ENCODE measurements at regions not wholly inside any gene's neighbourhood (a gene's known extent, or its start where the extent isn't known, plus 50 kb on each side); places are given as distances from the start of the nearest gene placed in this dataset.

GRCh38 chr2:7887441-7887840 is 794.4 kb upstream of the ID2 start:
- no peak for ATAC-seq
- Histone ChIP-seq H3K9ac (ENCODE audit: insufficient read depth in 1 of 2, low read depth in 2 of 2, low read length in 2 of 2) (no peak overlapping the region), H3K4me2 (ENCODE audit: insufficient read depth, low read length) (no peak overlapping the region), H3K27ac (ENCODE audit: extremely low read depth, low read depth, low read length) (no peak overlapping the region), H3K36me3 (ENCODE audit: control insufficient read depth, insufficient read depth, low read length) (no peaks in the 10 kb centered on the region), H3K9me3 (replicated peaks; ENCODE audit: control insufficient read depth, insufficient read depth, low read depth, low read length) (no peaks in the 10 kb centered on the region), H4K20me1 (replicated peaks; ENCODE audit: control insufficient read depth, insufficient read depth, low read length) (no peaks in the 10 kb centered on the region), H3K79me2 (ENCODE audit: control insufficient read depth, insufficient read depth, low read length) (no peaks in the 10 kb centered on the region), H2AFZ (ENCODE audit: low read depth, low read length) (no peak overlapping the region), H3K9me1 (ENCODE audit: control insufficient read depth, insufficient read depth, low read length) (no peaks in the 10 kb centered on the region), H3K27me3 (ENCODE audit: control insufficient read depth in 2 of 2, insufficient read depth in 2 of 2, low read length in 2 of 2) (peaks cover 0 to 3% of the 10 kb centered on the region in 2 experiments; a peak in 1 of 5 replicates), H3K4me1 (replicated peaks in 1 of 2; ENCODE audit: control insufficient read depth in 2 of 2, insufficient read depth in 2 of 2, low read length in 2 of 2) (no peaks in the 10 kb centered on the region), H3K4me3 (no peak overlapping the region)
- CTCF ChIA-PET (ENCODE audit: low intra/inter-chr PET ratio), result no interaction called here
- no TSS peak for BruUV-seq (replicated peaks)
- TF ChIP-seq SRSF9 (IDR thresholded peaks at IDR 0.05; ENCODE audit: borderline replicate concordance, low read depth, low read length) (no peak), ZNF644 (tag; IDR thresholded peaks at IDR 0.05; ENCODE audit: low read depth) (no peak), ZNF12 (CRISPR knock-in tag; IDR thresholded peaks at IDR 0.05) (no peak), FOXO4 (CRISPR knock-in tag; IDR thresholded peaks at IDR 0.05) (no peak)
- WGBS (ENCODE audit: insufficient coverage, low coverage, missing lambda C conversion rate), result 1% methylated on average over 7 of the region's 7 CpGs
- intact Hi-C loops (cut with micrococcal nuclease), result no loop called here
- POLR2A ChIA-PET, result no interaction called here
- in situ Hi-C loops (cut with MboI), result no loop called here
- FAIRE-seq, result no peak
- no peak for DNase-seq (ENCODE audit: extremely low read depth in 1 of 4, low spot score in 3 of 4)

- no peaks in the 10 kb centered on the region for H3K4me1 ChIP-seq (replicated peaks in 1 of 2; ENCODE audit: control insufficient read depth in 2 of 2, insufficient read depth in 2 of 2, low read length in 2 of 2)
- H3K9ac ChIP-seq (ENCODE audit: insufficient read depth in 1 of 2, low read depth in 2 of 2, low read length in 2 of 2), result no peak overlapping the region
- H3K27ac ChIP-seq (ENCODE audit: extremely low read depth, low read depth, low read length), result no peak overlapping the region
- WGBS (ENCODE audit: insufficient coverage, low coverage, missing lambda C conversion rate), result 0% methylated on average over 4 of the region's 4 CpGs
- no peaks in the 10 kb centered on the region for H3K9me3 ChIP-seq (replicated peaks; ENCODE audit: control insufficient read depth, insufficient read depth, low read depth, low read length)
- ChIA-PET CTCF (ENCODE audit: low intra/inter-chr PET ratio) (no interaction called here), POLR2A (no interaction called here)
- in situ Hi-C loops (cut with MboI), result no loop called here
- no peaks in the 10 kb centered on the region for H3K36me3 ChIP-seq (ENCODE audit: control insufficient read depth, insufficient read depth, low read length)
- no peak overlapping the region for H3K4me2 ChIP-seq (ENCODE audit: insufficient read depth, low read length)
- no peak for ATAC-seq
- H2AFZ ChIP-seq (ENCODE audit: low read depth, low read length), result no peak overlapping the region
- intact Hi-C loops (cut with micrococcal nuclease), result no loop called here
- no peaks in the 10 kb centered on the region for H3K79me2 ChIP-seq (ENCODE audit: control insufficient read depth, insufficient read depth, low read length)
- H3K4me3 ChIP-seq, result no peak overlapping the region
- H3K27me3 ChIP-seq (ENCODE audit: control insufficient read depth in 2 of 2, insufficient read depth in 2 of 2, low read length in 2 of 2), result peaks cover 0 to 3% of the 10 kb centered on the region in 2 experiments; a peak in 1 of 5 replicates
- TF ChIP-seq CEBPG (CRISPR knock-in tag; IDR thresholded peaks at IDR 0.05) (no peak), CEBPG (tag; conservative IDR thresholded peaks at IDR 0.05 in 1 of 2, IDR thresholded peaks at IDR 0.05 in 1 of 2) (0 out of 4 replicates have a peak, but pooled peaks of 1 of the 2 experiments have one; percentile 13), MCM3 (IDR thresholded peaks at IDR 0.05) (no peak)
- H4K20me1 ChIP-seq (replicated peaks; ENCODE audit: control insufficient read depth, insufficient read depth, low read length), result no peaks in the 10 kb centered on the region
- no peaks in the 10 kb centered on the region for H3K9me1 ChIP-seq (ENCODE audit: control insufficient read depth, insufficient read depth, low read length)
- BruUV-seq (replicated peaks), result no TSS peak
- FAIRE-seq, result no peak
- no peak for DNase-seq (ENCODE audit: extremely low read depth in 1 of 4, low spot score in 3 of 4)
Observed at GRCh38 chr2:7888876-7889275, 793.0 kb upstream of the ID2 start.

Measured in K562 (cell line).